Keratinocyte (primary cell): ENCODE measurements at regions not wholly inside any gene's neighbourhood (a gene's known extent, or its start where the extent isn't known, plus 50 kb on each side); places are given as distances from the start of the nearest gene placed in this dataset.

ENCODE experiments used
- DNase-seq: peaks from one replicate; pipeline ENCODE4 v3.0.0-alpha.2; 2011; ENCODE audit warnings: low read depth, missing footprints, low spot score
- FAIRE-seq: peaks from 2 replicates; lab custom pipeline; 2011; peaks lifted over from hg19 to GRCh38; lab: Jason Lieb, UNC
- H2AFZ ChIP-seq: 2 replicates; pipeline ENCODE4 v1.6.0; 2012; ENCODE audit warnings: low read length, control low read depth, inconsistent platforms; ENCODE audit not compliant: control insufficient read depth
- H3K27ac ChIP-seq: 2 replicates; pipeline ENCODE4 v1.5.1; 2011; ENCODE audit warnings: low read length; ENCODE audit not compliant: control insufficient read depth, insufficient read depth
- H3K27me3 ChIP-seq: 3 replicates; pipeline ENCODE4 v1.6.0; 2011; ENCODE audit warnings: low read length; ENCODE audit not compliant: control insufficient read depth, insufficient read depth; ENCODE audit errors: extremely low read depth
- H3K36me3 ChIP-seq, 2 experiments: 2 replicates in 1 of 2; 3 replicates in 1 of 2; pipeline ENCODE4 v1.5.1; 2011; ENCODE audit warnings: low read length in 2 of 2, mild to moderate bottlenecking in 1 of 2; ENCODE audit not compliant: control insufficient read depth in 2 of 2, insufficient read depth in 2 of 2; ENCODE audit errors: extremely low read depth in 1 of 2
- H3K4me1 ChIP-seq: 3 replicates; pipeline ENCODE4 v1.5.1; 2011; ENCODE audit warnings: low read length; ENCODE audit not compliant: control insufficient read depth, insufficient read depth; ENCODE audit errors: extremely low read depth
- H3K4me2 ChIP-seq: 3 replicates; pipeline ENCODE4 v1.6.0; 2011; ENCODE audit warnings: low read depth, low read length; ENCODE audit not compliant: control insufficient read depth, insufficient read depth; ENCODE audit errors: extremely low read depth
- H3K4me3 ChIP-seq, 3 experiments: fragments of 200-600 bp in 1 of 3; sonication (generic) in 1 of 3; 2 replicates in 2 of 3; 3 replicates in 1 of 3; pipeline ENCODE4 v1.5.1; 2011 to 2016; ENCODE audit warnings: low read length in 3 of 3, mild to moderate bottlenecking in 3 of 3, control low read depth in 2 of 3, inconsistent platforms in 1 of 3, low read depth in 1 of 3, mixed read lengths in 1 of 3, mixed run types in 1 of 3, moderate library complexity in 1 of 3; ENCODE audit not compliant: control insufficient read depth in 2 of 3, insufficient read depth in 2 of 3; ENCODE audit errors: extremely low read depth in 1 of 3
- H3K79me2 ChIP-seq: 2 replicates; pipeline ENCODE4 v1.6.0; 2012; ENCODE audit warnings: low read length; ENCODE audit not compliant: control insufficient read depth, insufficient read depth
- H3K9ac ChIP-seq: 3 replicates; pipeline ENCODE4 v1.6.0; 2011; ENCODE audit warnings: low read length; ENCODE audit not compliant: control insufficient read depth, insufficient read depth; ENCODE audit errors: extremely low read depth
- H3K9me1 ChIP-seq: 3 replicates; pipeline ENCODE4 v1.6.0; 2011; ENCODE audit warnings: low read length; ENCODE audit not compliant: control insufficient read depth, insufficient read depth; ENCODE audit errors: extremely low read depth
- H3K9me3 ChIP-seq: 2 replicates; pipeline ENCODE4 v1.5.1; 2012; ENCODE audit warnings: low read depth, low read length; ENCODE audit not compliant: control insufficient read depth
- H4K20me1 ChIP-seq: 3 replicates; pipeline ENCODE4 v1.6.0; 2011; ENCODE audit warnings: low read length; ENCODE audit not compliant: control insufficient read depth, insufficient read depth; ENCODE audit errors: extremely low read depth
- EZH2 ChIP-seq: IDR thresholded peaks from one replicate; pipeline ENCODE4 v1.6.1; 2012; ENCODE audit warnings: inconsistent platforms, mild to moderate bottlenecking, low read length, moderate library complexity
- dilution Hi-C: fragments of 300-500 bp; cut with MboI; formaldehyde crosslinking; loops from one replicate; pipeline ENCODE4 v1.7.0; 2020; ENCODE audit warnings: low sequenced_read_pairs; ENCODE audit not compliant: extremely low pct_ligation_motif_present
- TF ChIP-seq, protein P1 (sequence below), 3 experiments: IDR thresholded peaks in 1 of 3; conservative IDR thresholded peaks in 1 of 3; optimal IDR thresholded peaks in 1 of 3; 2 replicates in 2 of 3; 3 replicates in 1 of 3; pipeline versions ENCODE3 to v1.5.1; 2011; ENCODE audit warnings: low read length in 3 of 3, mild to moderate bottlenecking in 3 of 3, moderate library complexity in 2 of 3, control low read depth in 1 of 3, inconsistent platforms in 1 of 3; ENCODE audit not compliant: insufficient read depth in 2 of 3; ENCODE audit errors: extremely low read depth in 1 of 3

DNA sequence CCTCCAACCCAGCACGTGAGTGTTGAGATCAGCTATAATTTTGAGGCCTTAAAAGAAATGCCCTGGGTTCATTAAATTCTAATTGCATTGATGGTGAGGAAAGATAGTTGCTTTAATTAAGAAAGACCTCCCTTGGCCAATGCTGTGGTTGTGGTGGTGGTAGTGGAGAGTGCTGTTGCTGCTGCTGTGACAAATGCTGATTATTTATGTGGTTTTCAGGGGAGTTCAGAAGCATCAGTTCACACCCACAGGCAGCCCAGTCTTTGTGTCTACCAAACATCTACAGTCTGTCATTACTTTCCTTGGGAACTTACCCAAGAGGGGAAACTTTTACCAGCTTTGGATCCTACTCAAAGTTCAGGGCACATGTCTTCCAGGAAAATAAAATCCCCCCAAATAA, 178.4 kb upstream of the PARP11 start:
- H3K4me3 ChIP-seq, result no peak overlapping the region
- no peak overlapping the region for H3K27ac ChIP-seq
- no peak overlapping the region for H2AFZ ChIP-seq
- dilution Hi-C loops, result no loop called here
- FAIRE-seq (no peak), DNase-seq (no peak)
- peaks cover 11% of the 10 kb centered on the region for H3K4me1 ChIP-seq
- H3K27me3 ChIP-seq, result no peaks in the 10 kb centered on the region
- no peak for TF ChIP-seq EZH2
- TF ChIP-seq, protein P1, sequence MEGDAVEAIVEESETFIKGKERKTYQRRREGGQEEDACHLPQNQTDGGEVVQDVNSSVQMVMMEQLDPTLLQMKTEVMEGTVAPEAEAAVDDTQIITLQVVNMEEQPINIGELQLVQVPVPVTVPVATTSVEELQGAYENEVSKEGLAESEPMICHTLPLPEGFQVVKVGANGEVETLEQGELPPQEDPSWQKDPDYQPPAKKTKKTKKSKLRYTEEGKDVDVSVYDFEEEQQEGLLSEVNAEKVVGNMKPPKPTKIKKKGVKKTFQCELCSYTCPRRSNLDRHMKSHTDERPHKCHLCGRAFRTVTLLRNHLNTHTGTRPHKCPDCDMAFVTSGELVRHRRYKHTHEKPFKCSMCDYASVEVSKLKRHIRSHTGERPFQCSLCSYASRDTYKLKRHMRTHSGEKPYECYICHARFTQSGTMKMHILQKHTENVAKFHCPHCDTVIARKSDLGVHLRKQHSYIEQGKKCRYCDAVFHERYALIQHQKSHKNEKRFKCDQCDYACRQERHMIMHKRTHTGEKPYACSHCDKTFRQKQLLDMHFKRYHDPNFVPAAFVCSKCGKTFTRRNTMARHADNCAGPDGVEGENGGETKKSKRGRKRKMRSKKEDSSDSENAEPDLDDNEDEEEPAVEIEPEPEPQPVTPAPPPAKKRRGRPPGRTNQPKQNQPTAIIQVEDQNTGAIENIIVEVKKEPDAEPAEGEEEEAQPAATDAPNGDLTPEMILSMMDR (optimal IDR thresholded peaks at IDR 0.05 in 1 of 3, IDR thresholded peaks at IDR 0.05 in 1 of 3, conservative IDR thresholded peaks at IDR 0.05 in 1 of 3; ENCODE audit: extremely low read depth in 1 of 3, insufficient read depth in 2 of 3, low read length in 3 of 3), result no peak
- H3K9ac ChIP-seq, result no peak overlapping the region
- no peaks in the 10 kb centered on the region for H4K20me1 ChIP-seq
- H3K36me3 ChIP-seq, result no peaks in the 10 kb centered on the region
- no peaks in the 10 kb centered on the region for H3K79me2 ChIP-seq
- H3K9me3 ChIP-seq, result no peaks in the 10 kb centered on the region
- H3K4me2 ChIP-seq, result no peak overlapping the region
- no peaks in the 10 kb centered on the region for H3K9me1 ChIP-seq

DNA sequence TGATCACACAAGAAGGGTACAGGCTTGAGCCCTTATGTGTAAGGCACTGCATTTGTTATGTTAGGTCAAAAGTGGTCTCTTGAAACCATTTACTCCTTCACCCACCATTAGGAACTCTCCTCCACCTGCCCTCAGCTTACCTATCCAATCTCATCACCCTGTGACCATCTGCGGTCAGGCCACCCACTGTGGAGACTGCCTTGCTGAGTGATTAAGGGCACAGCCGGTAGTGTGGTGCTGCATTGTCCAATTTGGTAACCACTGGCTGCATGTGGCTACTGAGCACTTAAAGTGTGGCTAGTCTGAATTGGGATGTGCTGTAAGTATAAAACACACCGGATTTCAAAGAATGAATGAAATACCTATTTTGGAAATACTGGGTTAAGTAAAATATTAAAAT, 177.1 kb upstream of the PARP11 start:
- dilution Hi-C loops, result no loop called here

More for the DNA sequence above, 177.1 kb upstream of the PARP11 start:
- no peak overlapping the region for H2AFZ ChIP-seq
- H3K36me3 ChIP-seq, result no peaks in the 10 kb centered on the region
- no peaks in the 10 kb centered on the region for H3K9me1 ChIP-seq
- H3K79me2 ChIP-seq, result no peaks in the 10 kb centered on the region
- no peak overlapping the region for H3K9ac ChIP-seq
- DNase-seq (no peak), FAIRE-seq (no peak)
- no peaks in the 10 kb centered on the region for H4K20me1 ChIP-seq
- H3K27ac ChIP-seq, result no peak overlapping the region
- no peak overlapping the region for H3K4me3 ChIP-seq
- H3K9me3 ChIP-seq, result no peaks in the 10 kb centered on the region
- no peaks in the 10 kb centered on the region for H3K27me3 ChIP-seq
- H3K4me1 ChIP-seq, result peaks cover 11% of the 10 kb centered on the region
- TF ChIP-seq, protein P1 (optimal IDR thresholded peaks at IDR 0.05 in 1 of 3, IDR thresholded peaks at IDR 0.05 in 1 of 3, conservative IDR thresholded peaks at IDR 0.05 in 1 of 3; ENCODE audit: extremely low read depth in 1 of 3, insufficient read depth in 2 of 3, low read length in 3 of 3), result no peak
- TF ChIP-seq EZH2, result no peak
- no peak overlapping the region for H3K4me2 ChIP-seq
